CD14-positive monocyte (primary cell): ENCODE measurements at regions not wholly inside any gene's neighbourhood (a gene's known extent, or its start where the extent isn't known, plus 50 kb on each side); places are given as distances from the start of the nearest gene placed in this dataset.

Experiments used
- DNase-seq, 3 donors: peaks; one replicate each; pipeline ENCODE4 v3.0.0-alpha.2; 2011 to 2022
- H2AFZ ChIP-seq: 2 replicates; pipeline ENCODE4 v1.6.0; 2012; ENCODE audit warnings: mild to moderate bottlenecking, low read depth, low read length, inconsistent platforms; ENCODE audit not compliant: insufficient read depth, poor library complexity, severe bottlenecking
- H3K27ac ChIP-seq, 2 donors: 1 replicate in 1 of 2; 2 replicates in 1 of 2; pipeline ENCODE4 v1.5.1; 2012 to 2013; ENCODE audit warnings: low read length in 2 of 2, control low read depth in 1 of 2, inconsistent platforms in 1 of 2, low read depth in 1 of 2, mild to moderate bottlenecking in 1 of 2
- H3K27me3 ChIP-seq, 2 donors: one replicate each; pipeline versions ENCODE4 v1.6.0 to v1.6.1; 2011 to 2013; ENCODE audit warnings: low read length in 2 of 2; ENCODE audit not compliant: control insufficient read depth in 2 of 2, insufficient read depth in 2 of 2
- H3K36me3 ChIP-seq, 2 donors: replicated peaks in 1 of 2; 1 replicate in 1 of 2; 2 replicates in 1 of 2; pipeline versions ENCODE4 v1.5.1 to v1.6.1; 2012 to 2013; ENCODE audit warnings: low read length in 2 of 2, control low read depth in 1 of 2, inconsistent platforms in 1 of 2, mild to moderate bottlenecking in 1 of 2; ENCODE audit not compliant: insufficient read depth in 2 of 2, control insufficient read depth in 1 of 2
- H3K4me1 ChIP-seq, 2 donors: 1 replicate in 1 of 2; 2 replicates in 1 of 2; pipeline versions ENCODE4 v1.5.1 to v1.6.1; 2012 to 2013; ENCODE audit warnings: low read length in 2 of 2, control low read depth in 1 of 2, inconsistent platforms in 1 of 2, mild to moderate bottlenecking in 1 of 2, moderate library complexity in 1 of 2; ENCODE audit not compliant: insufficient read depth in 2 of 2, control insufficient read depth in 1 of 2
- H3K4me2 ChIP-seq: replicated peaks from 2 replicates; pipeline ENCODE3; 2012; ENCODE audit warnings: low read length, moderate library complexity, mild to moderate bottlenecking; ENCODE audit not compliant: poor library complexity, severe bottlenecking; ENCODE audit errors: extremely low read depth
- H3K4me3 ChIP-seq, 3 experiments: fragments of 200-600 bp in 1 of 3; sonication (generic) in 1 of 3; replicated peaks in 1 of 3; 1 replicate in 2 of 3; 2 replicates in 1 of 3; pipeline ENCODE4 v1.5.1; 2011 to 2013; ENCODE audit warnings: low read length in 3 of 3, mild to moderate bottlenecking in 3 of 3, control low read depth in 2 of 3, low read depth in 2 of 3, inconsistent platforms in 1 of 3, moderate library complexity in 1 of 3
- H3K79me2 ChIP-seq: 2 replicates; pipeline ENCODE4 v1.6.0; 2012; ENCODE audit warnings: mild to moderate bottlenecking, control low read depth, inconsistent platforms, low read length, moderate library complexity; ENCODE audit not compliant: insufficient read depth
- H3K9ac ChIP-seq: 2 replicates; pipeline ENCODE4 v1.6.0; 2017; ENCODE audit warnings: low read length, mild to moderate bottlenecking; ENCODE audit not compliant: insufficient read depth, poor library complexity, severe bottlenecking
- H3K9me3 ChIP-seq, 2 donors: replicated peaks in 1 of 2; 1 replicate in 1 of 2; 2 replicates in 1 of 2; pipeline versions ENCODE4 v1.5.1 to v1.6.1; 2012 to 2013; ENCODE audit warnings: low read length in 2 of 2, control low read depth in 1 of 2; ENCODE audit not compliant: control insufficient read depth in 1 of 2, insufficient read depth in 1 of 2
- H4K20me1 ChIP-seq: 2 replicates; pipeline ENCODE4 v1.6.0; 2012; ENCODE audit warnings: mild to moderate bottlenecking, low read length, control low read depth, moderate library complexity; ENCODE audit not compliant: insufficient read depth
- H3K27ac Mint-ChIP-seq, 7 donors: one replicate each; pipeline ENCODE4 v1.8.0; 2020; ENCODE audit warnings: mild to moderate bottlenecking in 7 of 7, mixed read lengths in 7 of 7, moderate library complexity in 6 of 7, inconsistent platforms in 2 of 7
- H3K27me3 Mint-ChIP-seq, 3 donors: one replicate each; pipeline ENCODE4 v1.8.0; 2021 to 2022; ENCODE audit warnings: low read depth in 3 of 3, mild to moderate bottlenecking in 3 of 3, mixed read lengths in 3 of 3, moderate library complexity in 3 of 3, inconsistent platforms in 1 of 3
- H3K36me3 Mint-ChIP-seq, 2 donors: one replicate each; pipeline ENCODE4 v1.8.0; 2020; ENCODE audit warnings: mixed read lengths in 2 of 2, inconsistent platforms in 1 of 2, mild to moderate bottlenecking in 1 of 2
- H3K4me1 Mint-ChIP-seq: one replicate; pipeline ENCODE4 v1.8.0; 2020; ENCODE audit warnings: mild to moderate bottlenecking, mixed read lengths
- H3K4me3 Mint-ChIP-seq, 2 donors: one replicate each; pipeline ENCODE4 v1.8.0; 2020; ENCODE audit warnings: mild to moderate bottlenecking in 2 of 2, mixed read lengths in 2 of 2, moderate library complexity in 1 of 2
- H3K9me3 Mint-ChIP-seq, 7 donors: one replicate each; pipeline ENCODE4 v1.8.0; 2020 to 2022; ENCODE audit warnings: mixed read lengths in 7 of 7, mild to moderate bottlenecking in 6 of 7, moderate library complexity in 6 of 7, inconsistent platforms in 2 of 7
- WGBS: methylation state at CpG from one replicate; pipeline ENCODE4 v1.1.5; 2013; ENCODE audit warnings: missing lambda C conversion rate; ENCODE audit not compliant: insufficient coverage; 5-methylcytosine and 5-hydroxymethylcytosine counted together
- intact Hi-C, 2 donors: fragments of 100-400 bp; cut with micrococcal nuclease; formaldehyde crosslinking; loops; one replicate each; pipeline versions ENCODE4 v1.15.0 to v1.15.1; 2023
- TF ChIP-seq, protein P1 (sequence below): fragments of 200-600 bp; IDR thresholded peaks from one replicate; pipeline ENCODE4 v1.8.0; 2022; ENCODE audit warnings: antibody characterized with exemption, mild to moderate bottlenecking

GRCh38 chrX:35728481-35728880 is 69.7 kb upstream of the MAGEB16 start:
- TF ChIP-seq, protein P1, sequence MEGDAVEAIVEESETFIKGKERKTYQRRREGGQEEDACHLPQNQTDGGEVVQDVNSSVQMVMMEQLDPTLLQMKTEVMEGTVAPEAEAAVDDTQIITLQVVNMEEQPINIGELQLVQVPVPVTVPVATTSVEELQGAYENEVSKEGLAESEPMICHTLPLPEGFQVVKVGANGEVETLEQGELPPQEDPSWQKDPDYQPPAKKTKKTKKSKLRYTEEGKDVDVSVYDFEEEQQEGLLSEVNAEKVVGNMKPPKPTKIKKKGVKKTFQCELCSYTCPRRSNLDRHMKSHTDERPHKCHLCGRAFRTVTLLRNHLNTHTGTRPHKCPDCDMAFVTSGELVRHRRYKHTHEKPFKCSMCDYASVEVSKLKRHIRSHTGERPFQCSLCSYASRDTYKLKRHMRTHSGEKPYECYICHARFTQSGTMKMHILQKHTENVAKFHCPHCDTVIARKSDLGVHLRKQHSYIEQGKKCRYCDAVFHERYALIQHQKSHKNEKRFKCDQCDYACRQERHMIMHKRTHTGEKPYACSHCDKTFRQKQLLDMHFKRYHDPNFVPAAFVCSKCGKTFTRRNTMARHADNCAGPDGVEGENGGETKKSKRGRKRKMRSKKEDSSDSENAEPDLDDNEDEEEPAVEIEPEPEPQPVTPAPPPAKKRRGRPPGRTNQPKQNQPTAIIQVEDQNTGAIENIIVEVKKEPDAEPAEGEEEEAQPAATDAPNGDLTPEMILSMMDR: no peak
- Histone ChIP-seq H3K27ac (no peak overlapping the region), H2AFZ (no peak overlapping the region), H3K4me3 (no peak overlapping the region), H3K9ac (no peak overlapping the region), H3K4me2 (no peak overlapping the region), H3K27me3 (no peaks in the 10 kb centered on the region), H3K79me2 (no peaks in the 10 kb centered on the region), H3K4me1 (no peaks in the 10 kb centered on the region), H3K36me3 (no peaks in the 10 kb centered on the region), H3K9me3 (no peaks in the 10 kb centered on the region), H4K20me1 (no peaks in the 10 kb centered on the region)
- H3K9me3 Mint-ChIP-seq: no peaks in the 10 kb centered on the region
- H3K27me3 Mint-ChIP-seq: peaks cover 0 to 1% (median 1%) of the 10 kb centered on the region in 3 donors
- WGBS: no CpG with 5 or more reads among the region's 3 CpGs
- H3K4me3 Mint-ChIP-seq: no peak overlapping the region
- no peaks in the 10 kb centered on the region for H3K4me1 Mint-ChIP-seq
- no peak overlapping the region for H3K27ac Mint-ChIP-seq
- DNase-seq: no peak
- intact Hi-C loops: no loop called here
- H3K36me3 Mint-ChIP-seq: no peaks in the 10 kb centered on the region

DNA sequence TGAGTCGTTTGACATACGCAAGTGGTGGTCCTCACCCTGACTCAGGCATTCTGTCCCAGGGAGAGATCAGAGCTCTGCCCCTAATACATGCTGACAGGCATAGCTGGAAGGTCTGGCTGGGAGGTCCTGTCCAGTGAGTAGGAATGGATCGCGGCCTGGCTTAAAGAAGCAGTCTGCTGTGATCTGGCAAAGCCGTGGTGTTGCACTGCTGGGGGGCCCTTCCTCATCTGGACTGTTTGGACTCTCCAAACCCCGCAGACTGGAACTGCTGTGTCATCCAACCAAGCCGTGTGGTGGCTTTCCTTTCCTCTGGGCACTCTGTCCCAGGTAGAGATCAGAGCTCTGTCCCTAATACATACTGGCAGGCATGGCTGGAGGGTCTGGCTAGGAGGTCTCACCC is 64.3 kb upstream of the MAGEB16 start:
- H3K4me1 ChIP-seq: no peaks in the 10 kb centered on the region
- no peak overlapping the region for H3K9ac ChIP-seq
- H3K4me3 ChIP-seq: no peak overlapping the region
- no peaks in the 10 kb centered on the region for H3K9me3 ChIP-seq
- H3K36me3 Mint-ChIP-seq: no peaks in the 10 kb centered on the region
- no peaks in the 10 kb centered on the region for H3K4me1 Mint-ChIP-seq
- no peak overlapping the region for H3K4me2 ChIP-seq
- intact Hi-C loops: no loop called here
- H3K4me3 Mint-ChIP-seq: no peak overlapping the region
- peaks cover 0 to 3% (median 3%) of the 10 kb centered on the region in 3 donors for H3K27me3 Mint-ChIP-seq
- 100% methylated on average over 2 of the region's 7 CpGs for WGBS
- no peaks in the 10 kb centered on the region for H4K20me1 ChIP-seq
- no peaks in the 10 kb centered on the region for H3K27me3 ChIP-seq
- DNase-seq: no peak
- TF ChIP-seq, protein P1: no peak
- H3K36me3 ChIP-seq: no peaks in the 10 kb centered on the region
- H3K27ac ChIP-seq: no peak overlapping the region
- H3K27ac Mint-ChIP-seq: no peak overlapping the region
- no peaks in the 10 kb centered on the region for H3K79me2 ChIP-seq
- H3K9me3 Mint-ChIP-seq: peaks cover 0 to 2% (median 0%) of the 10 kb centered on the region in 7 donors
- no peak overlapping the region for H2AFZ ChIP-seq
